EL (cell line): ENCODE measurements at regions not wholly inside any gene's neighbourhood (a gene's known extent, or its start where the extent isn't known, plus 50 kb on each side); places are given as distances from the start of the nearest gene placed in this dataset.
"Not testable (repeated sequence)": the region's sequence is repeated elsewhere in the genome, so short reads cannot be mapped to it uniquely, and the experiment has no call there.

ENCODE experiments used
- DNase-seq: peaks from one replicate; pipeline ENCODE4 v3.0.0-alpha.2; 2016

DNA sequence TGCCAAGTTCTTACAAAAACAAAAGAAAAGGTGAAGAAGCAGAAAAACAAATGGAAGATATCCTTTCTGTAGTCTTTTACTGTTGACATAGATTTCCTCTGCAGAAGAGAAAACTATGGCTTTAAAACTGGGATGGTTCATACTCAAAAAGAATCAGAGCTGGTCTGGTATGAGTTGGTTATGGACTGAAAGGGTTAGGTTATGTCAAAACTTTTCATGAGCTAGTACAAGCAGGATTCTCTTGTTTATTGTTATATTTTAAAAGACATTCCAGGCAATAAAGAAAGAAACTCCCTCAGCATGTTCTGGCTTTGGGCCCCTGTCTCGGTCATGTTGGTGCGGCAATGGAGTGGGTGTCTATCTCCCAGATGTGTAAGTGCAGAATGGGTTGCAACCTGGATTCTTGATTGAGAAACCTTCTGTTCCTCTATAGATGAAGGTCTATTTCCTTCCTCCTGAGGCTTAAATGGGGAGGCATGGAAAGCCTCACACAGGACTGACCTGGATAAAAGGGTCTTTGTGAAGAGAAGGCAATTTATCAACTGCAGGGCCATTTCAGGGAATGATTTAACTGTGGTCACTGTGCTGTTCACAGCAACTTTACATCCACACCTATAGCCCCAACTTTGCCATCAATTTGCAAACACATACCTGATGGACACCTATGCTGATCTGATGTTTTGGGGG is 209.6 kb upstream of the TNC start:
- peak; percentile 6 for DNase-seq

DNA sequence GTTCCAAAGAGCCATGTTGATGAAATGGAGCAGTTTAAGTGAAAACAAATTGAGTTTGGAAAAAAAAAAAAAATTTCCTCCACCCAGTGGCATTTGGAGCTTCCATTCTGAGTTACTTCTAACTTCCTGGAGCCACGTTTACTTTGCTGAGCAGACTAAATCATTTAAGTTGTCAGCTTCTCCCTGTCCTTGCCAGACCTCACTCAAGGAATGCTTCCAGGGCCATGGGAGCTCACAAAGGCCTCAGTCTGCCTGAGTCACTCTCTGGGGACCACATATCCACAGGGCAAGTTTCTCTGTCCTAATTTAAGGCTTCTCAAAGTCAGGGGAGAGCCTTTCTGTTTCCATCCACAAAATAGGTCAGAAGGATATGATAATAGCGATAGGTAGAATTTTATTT is 210.3 kb upstream of the TNC start:
- DNase-seq = peak; percentile 61

DNA sequence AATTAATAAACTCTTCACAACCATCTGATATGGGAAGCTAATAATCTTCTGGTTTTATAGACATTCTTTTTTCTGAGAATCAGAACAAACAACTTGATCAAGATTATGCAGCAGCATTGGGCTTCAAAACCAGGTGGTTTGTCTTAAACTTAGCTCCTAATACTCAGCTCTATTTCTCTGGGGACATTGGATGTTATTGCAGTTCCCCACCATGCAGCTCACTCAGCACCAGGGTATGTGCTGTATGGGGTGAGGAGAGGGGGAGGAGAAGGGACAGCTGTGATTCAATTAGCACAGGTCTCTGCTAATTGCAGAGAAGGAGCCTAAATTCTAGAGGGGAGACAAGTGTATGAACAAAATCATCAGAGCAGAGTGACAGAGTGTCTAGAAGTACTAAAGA is 210.7 kb upstream of the TNC start:
- no peak for DNase-seq

DNA sequence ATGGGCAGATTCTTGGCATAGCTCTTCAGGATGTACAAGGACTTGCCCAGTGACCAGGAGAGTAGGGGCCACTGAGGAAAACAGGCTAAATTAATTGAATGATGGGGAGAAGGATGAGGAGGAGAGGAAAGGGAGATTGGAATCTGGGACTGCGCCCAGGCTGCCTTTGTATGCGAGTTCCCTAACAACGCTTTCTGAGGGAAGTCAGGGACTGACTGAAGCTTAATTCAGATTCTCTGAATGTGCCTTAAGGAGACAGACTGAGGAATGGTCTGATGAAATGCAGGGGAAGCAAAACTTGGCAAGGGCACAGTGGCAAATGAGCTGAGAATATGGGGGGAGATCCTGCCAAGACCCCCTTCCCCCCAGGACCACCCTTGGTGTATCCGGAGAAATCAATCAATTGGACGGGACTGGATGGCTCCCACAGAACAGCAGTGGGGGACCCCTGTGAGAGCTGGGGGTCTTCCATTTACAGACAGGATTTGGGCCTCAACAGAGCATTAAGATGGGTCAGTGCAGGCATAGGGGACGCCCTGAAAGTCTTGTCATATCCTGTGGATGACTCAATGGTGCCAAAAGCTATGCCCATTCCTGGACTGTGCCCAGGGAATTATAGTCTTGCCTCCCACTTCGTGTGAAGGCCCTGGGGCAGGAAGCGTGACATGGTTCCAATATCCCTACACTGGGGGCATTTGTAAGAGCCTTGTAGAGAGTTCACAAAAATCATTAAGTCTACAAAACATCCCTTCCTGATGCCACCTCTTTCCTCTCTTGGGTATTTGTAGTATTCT is 215.5 kb upstream of the TNC start:
- peak; percentile 44 for DNase-seq

DNA sequence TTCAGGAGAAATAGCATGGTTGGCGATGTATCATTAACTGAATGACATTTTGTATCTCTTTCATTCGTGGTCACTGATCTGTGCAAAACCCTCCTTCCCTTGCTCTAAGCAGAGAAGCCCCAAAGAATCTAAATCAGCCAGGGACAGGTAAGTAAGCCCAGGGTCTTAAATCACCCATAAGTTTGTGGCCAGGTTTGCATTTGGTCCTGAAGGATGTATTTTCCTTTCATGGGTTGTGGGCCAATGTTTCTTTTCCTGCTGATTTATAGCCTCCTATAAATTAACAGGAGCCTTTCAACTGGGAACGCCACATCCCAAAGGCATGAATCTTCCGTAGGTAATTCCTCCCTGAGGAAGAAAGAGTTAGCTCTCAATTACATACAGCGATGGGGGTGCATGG is 217.5 kb upstream of the TNC start:
- DNase-seq = no peak

DNA sequence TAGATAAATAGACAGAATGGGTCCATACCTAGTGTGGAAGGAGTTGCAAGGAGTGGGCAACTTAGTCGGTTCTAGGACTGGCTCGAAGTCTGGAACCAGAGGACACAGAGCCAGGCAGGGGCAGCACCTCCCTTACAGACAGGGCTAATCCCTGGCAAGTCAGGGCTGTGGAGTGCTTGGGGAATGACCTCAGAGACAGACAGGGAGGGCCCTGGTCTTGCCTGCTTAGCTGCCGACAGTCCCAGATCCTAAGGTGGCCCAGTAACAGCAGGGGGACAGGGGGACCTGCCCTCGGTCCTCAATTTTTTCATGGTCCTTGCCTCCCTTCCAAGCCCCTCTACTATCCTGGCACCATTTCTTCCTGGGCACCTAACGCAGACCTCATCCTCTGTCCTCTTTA is 222.4 kb upstream of the TNC start:
- DNase-seq = no peak

DNA sequence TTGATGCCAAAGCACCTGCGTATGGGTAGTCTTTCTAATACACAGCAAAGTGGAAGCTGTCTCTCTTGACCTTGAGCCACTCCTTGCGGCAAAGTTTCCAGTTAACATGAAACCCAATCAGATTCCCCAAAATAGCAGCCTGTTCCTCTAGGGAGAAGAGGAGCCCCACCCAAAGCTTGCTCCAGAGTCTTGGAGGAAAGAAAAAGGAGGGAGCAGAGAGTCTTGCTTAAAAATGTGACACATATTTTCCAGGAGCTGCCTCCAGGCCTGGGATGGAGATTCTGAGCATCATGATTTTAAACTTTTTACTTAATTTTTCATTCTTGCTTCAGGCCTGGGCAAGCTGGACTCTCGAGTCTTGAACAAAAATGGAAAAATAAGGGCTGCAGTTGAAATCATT is 223.5 kb upstream of the TNC start:
- no peak for DNase-seq

DNA sequence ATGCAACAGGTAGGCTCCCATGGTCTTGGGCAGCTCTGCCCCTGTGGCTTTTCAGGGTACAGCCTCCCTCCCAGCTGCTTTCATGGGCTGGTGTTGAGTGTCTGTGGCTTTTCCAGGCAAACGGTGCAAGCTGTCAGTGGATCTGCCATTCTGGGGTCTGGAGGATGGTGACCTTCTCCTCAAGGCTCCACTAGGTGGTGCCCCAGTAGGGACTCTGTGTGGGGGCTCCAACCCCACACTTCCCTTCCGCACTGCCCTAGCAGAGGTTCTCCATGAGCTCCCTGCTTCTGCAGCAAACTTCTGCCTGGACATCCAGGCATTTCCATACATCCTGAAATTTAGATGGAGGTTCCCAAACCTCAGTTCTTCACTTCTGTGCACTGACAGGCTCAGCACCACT is 229.8 kb upstream of the TNC start:
- DNase-seq = not testable (repeated sequence)

DNA sequence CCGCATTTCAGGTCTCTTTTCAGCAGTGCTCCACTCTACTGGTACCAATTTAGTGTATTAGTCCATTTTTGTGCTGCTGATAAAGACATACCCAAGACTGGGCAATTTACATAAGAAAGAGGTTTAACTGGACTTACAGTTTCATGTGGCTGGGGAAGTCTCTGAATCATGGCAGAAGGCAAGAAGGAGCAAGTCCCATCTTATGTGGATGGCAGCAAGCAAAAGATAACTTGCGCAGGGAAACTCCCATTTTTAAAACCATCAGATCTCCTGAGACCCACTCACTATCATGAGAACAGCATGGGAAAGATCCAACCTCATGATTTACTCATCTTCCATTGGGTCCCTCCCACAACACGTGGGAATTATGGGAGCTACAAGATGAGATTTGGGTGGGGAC is 231.0 kb upstream of the TNC start:
- peak; percentile 3 for DNase-seq

DNA sequence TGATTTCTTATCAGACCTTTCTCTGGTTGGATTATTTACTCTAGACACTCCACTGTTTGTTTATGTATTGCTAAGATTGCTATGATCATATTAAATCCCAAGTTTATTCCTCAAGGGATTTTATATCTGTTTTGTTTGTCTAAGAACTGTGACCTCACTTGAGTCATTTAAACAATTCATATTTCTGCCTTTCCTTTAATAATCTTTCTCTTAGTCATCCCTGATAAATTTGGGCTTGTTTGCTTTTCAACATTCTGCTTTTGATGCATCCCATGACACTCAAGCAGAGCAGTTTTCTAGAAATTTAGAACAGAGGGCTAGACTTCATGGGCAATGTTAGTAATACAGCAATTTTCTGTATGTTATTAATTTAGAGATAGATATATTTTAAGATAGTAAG is 231.6 kb upstream of the TNC start:
- DNase-seq = peak; percentile 70

DNA sequence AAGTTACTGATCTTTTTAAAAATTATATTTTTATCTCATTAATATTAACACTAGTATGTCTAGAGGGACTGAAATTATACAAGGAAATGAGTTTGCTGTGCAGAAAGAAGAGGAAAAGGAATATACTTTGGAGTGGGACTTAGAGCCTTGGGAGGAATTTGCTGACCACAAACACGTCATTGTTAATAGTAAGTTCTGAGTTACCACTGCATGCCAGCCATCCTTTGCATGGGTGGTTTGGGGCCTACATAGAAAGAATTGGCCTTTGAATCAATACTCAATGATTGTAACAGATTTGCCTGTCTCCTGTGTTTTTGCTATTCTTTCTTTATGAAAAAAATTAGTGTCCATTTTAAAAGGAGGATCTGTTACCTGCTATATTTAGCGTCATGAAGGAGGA is 232.6 kb upstream of the TNC start:
- peak; percentile 23 for DNase-seq

DNA sequence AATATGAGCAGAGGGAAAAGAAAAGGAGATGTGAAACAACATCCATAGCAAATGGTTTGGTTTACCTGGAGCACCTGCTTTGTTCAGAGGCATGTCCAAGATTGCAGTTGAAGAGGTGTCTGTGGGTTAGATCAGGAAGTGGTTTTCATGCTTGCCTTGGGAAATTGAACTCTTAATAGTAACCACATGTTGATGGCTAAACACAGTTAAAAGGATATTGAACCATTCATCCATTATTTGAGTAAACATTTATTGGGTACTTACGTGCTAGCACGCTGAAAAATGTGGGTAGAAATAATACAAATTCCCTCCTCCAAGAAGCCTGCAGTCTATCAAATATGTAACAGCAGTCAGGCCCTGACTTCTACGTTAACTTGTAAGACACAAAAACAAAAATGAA is 235.7 kb upstream of the TNC start:
- DNase-seq = peak; percentile 16

DNA sequence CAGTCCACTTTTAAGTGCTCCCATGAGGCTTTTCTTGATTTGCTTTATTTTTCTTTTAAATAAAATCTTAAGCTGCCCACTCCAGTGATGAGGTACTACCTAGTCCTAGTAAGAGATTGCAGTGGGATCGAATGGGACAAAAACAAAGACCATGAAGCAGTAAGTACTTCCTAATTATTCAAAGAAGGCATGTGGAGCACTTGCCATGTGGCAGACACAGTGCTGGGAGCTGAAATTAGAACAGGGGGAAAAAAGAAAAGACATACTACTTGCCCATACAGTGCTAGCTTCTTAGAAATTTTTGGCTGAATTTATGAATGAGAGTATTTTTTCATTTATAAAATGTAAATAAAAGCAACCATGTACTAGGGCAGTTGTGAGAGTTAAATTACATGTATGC is 239.9 kb upstream of the TNC start:
- no peak for DNase-seq

DNA sequence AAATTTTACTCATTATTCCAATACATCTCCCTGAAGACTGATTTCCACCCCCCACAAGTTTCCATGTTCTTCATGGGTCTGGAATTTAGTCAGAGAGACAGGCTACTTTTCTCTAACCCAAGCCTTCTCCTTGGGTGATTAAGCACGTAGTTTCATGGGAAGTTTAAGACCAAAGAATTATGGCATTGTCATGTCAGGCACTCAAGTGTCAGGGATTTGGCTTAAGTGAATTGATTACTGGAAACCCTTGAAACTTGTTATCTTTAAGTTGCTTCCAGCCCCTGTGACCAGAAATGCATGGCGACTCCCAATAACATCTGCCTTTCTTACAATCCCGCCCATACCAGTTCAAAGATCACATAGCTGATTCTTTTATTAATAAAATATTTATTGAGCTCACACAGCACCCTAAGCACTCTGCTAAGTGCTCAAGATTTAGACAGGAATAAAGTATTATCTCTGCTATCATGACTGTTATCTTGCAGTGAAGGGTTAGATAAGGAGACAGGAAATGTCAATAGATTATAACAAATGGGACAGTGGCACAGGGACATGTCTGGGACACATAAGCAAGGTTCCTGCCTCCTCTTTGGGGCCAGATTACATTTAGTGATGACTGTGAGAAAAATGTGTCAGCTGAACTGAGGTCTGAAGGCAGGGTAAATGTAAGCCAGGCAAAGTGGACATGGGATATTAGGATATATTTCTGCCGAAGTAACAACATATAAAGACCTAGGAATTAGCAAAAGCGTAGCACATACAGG is 241.2 kb upstream of the TNC start:
- no peak for DNase-seq

DNA sequence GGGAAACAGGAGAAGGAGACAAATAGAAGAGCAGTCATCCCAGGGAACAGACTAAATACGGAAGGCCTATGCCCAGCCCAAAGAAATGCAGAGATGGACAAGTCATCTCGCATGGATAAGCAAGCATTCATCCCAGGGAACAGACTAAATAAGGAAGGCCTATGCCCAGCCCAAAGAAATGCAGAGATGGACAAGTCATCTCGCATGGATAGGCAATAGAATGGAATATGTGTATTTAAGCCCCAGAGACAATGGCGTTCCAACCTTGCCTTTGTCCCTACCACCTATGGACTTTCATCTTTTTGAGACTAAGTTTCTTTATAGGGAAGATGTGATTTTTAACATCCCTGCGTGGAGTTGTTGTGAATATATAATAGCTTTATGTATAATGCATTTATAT is 242.2 kb upstream of the TNC start:
- DNase-seq = no peak

DNA sequence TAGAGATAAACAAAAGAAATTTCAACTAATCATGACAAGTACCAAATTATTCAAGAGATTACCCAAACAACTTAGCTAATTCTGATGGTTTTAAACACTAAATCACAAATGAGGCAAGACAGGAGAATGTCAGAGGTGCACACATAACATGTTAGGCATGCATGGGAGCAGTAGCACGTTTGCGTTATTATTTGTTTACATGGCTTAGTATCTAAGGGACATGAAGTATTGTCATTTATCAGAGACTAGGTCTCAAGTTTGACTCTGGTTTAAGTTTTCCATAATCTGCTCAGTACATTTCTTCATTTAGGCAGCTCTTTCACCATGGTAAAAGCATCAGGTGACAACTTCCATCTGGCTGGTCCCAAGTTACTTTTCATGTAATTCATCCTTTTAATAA is 244.1 kb upstream of the TNC start:
- DNase-seq = no peak

DNA sequence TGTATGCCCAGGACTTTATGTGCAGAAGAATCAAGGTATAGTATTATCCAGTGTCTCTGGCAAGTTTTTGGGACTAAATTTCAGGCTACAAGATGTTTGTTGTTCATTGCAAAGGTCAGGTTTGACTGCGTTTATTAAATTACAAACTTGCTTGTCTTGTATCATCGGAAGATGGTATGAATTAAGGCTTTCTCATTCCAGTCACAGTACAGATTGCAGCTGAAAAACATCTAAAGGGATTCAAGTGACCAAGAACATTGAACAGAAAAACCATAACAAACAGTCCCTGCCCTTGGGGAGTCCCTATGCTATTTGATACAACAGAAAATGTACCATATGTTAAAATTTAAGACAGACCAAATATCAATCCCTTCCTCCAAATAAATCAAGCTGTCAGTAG is 244.7 kb upstream of the TNC start:
- no peak for DNase-seq

DNA sequence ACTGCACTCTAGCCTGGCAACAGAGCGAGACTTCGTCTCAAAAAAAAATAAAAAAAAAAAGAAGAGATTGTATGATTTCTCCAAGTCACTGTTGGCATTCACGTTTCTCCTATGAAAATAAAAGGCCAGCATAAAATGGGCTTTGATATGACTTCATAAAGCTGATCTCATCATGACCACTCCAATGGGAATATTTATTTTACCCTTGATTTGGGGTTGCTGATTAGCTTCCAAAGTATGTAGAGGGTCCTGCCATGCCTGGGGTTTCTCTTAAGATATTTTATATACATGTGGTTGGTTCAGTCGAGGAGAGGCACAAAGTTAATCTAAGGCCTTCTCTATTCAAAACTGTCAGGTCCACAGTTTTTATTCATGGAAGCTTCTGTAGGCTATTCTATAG is 247.0 kb upstream of the TNC start:
- DNase-seq = peak; percentile 33

DNA sequence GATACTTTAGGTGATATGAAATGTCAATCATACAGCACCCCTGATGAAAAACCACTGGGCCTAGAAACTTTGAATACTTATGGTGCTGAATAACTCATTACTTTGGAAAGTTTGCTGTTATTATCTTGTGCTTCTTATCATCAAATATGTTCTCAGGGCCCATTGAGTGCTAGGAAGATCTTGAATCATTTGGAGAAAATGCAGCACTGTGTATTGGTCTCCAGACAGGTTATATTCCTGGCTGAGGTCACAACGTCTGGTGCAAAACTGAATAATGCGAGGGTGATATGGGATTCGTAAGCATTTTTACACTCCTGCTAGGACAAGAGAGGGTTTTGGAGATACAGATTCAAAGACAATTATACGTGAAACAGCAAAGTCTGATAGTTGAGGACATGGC is 249.4 kb upstream of the TNC start:
- no peak for DNase-seq

DNA sequence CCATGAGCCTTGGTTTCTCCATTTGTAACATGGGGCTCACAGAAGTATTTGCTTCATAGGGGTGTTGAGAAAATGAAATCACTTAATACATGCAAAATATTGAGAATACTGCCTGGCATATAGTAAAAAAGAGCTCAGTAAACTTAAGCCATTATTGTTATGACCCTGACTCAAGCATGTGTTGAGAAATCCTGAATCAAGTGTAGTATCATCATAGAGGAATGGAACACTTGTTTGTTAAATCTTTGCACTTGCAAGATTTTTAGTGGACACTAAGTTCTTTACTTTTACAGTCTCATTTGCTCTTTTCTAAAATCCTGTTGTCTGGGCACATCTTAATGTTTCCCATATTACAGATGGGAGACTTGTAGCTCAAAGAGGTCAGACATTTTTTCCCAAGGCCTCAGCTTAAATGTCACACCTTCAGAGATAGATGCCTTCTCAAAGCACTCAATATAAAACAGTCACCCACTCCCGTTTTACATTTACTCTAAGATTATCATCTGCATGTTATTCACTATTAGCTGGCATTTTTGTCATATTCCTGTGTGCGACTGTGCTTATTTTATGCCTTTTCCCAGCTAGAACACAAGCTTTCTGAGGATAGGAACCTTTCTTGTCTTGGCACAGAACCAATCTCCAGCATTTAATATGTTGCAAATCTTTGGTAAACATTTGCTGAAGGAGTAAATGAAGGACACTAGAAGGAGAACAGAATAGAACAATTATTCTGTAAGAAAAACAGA is 250.0 kb upstream of the TNC start:
- peak; percentile 32 for DNase-seq

DNA sequence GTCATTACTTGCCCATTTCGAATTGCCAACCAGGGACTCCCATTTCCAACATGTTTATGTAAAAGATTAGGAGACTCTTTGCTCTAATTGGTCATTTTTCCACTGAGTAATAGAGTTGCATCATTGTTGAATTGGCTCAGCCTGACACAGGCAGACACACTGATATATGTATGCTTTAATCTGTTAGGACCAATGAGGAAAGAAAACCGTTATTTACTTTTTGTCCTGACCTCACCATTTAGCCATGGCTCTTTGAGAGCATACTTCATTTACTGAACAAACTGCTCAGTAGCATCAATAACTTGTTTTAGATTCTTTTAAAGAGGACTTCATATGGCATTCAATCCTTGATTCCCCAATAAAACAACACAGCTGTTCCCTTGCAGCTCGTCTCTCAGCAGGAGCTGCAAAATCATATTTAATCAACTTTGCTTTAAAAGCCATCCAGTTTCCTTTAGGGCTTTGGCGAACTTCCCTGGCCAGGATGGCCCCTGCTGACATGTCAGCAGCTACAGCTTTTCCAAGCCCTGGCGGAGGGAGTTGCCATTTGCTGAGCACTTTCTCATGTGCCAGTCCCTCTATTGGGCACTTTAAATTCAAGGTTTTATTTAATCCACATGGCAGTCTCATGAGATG is 251.5 kb upstream of the TNC start:
- DNase-seq = peak; percentile 23

DNA sequence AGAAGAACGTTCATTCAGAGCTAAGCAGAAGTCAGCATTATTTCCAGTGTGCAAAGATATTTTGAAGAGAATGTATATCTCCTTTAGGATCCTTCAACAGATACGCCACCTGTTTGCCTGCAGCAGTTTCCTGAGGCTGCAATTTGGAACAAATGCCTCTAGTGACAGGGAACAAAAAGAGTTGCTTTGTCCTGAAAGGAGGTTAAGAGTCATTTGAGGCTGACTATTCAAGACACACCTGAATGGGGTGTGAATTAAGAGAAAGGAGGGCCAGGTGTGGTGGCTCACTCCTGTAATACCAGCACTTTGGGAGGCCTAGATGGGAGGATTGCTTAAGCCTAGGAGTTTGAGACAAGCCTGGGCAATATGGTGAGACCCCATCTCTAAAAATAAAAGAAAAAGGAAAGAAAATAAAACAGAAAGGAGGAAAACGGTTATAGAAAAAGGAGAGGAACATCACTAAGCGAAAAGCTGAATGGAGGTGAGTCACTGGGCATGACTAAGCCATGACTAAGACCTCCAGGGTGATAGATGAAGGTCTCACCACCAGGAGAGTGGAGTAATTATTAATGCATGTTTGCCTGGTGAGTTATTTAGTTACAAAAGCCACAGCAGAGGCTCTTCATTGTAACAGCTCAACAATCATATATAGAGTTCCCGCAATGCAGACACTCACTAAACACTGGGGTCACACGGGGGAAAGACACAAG is 255.2 kb upstream of the TNC start:
- peak; percentile 97 for DNase-seq
